Kidney epithelial cell (primary cell): ENCODE measurements at regions not wholly inside any gene's neighbourhood (a gene's known extent, or its start where the extent isn't known, plus 50 kb on each side); places are given as distances from the start of the nearest gene placed in this dataset.

Experiments used
- DNase-seq: peaks from one replicate; pipeline ENCODE4 v3.0.0-alpha.2; 2010; ENCODE audit warnings: low read depth
- H3K27me3 ChIP-seq: 2 replicates; pipeline ENCODE4 v1.6.0; 2011; ENCODE audit warnings: low read length; ENCODE audit not compliant: control insufficient read depth, insufficient read depth
- H3K36me3 ChIP-seq: 2 replicates; pipeline ENCODE4 v1.5.1; 2011; ENCODE audit warnings: low read length; ENCODE audit not compliant: control insufficient read depth, insufficient read depth
- H3K4me3 ChIP-seq: 2 replicates; pipeline ENCODE4 v1.5.1; 2011; ENCODE audit warnings: low read depth, mild to moderate bottlenecking, control low read depth, low read length
- CTCF ChIP-seq: IDR thresholded peaks from 2 replicates; pipeline ENCODE4 v1.5.1; 2011; ENCODE audit warnings: mild to moderate bottlenecking, moderate library complexity, low read length, control low read depth, inconsistent platforms; ENCODE audit not compliant: insufficient read depth, poor library complexity, severe bottlenecking

- Histone ChIP-seq H3K4me3 (no peak overlapping the region), H3K36me3 (no peaks in the 10 kb centered on the region), H3K27me3 (no peaks in the 10 kb centered on the region)
- DNase-seq = no peak
- TF ChIP-seq CTCF = no peak
These were observed 1449.0 kb downstream of the PLA2G4A start for GRCh38 chr1:188277771-188278170.

GRCh38 chr1:188281921-188282320 is 1453.2 kb downstream of the PLA2G4A start:
- no peak overlapping the region for H3K4me3 ChIP-seq
- no peak for DNase-seq
- no peak for TF ChIP-seq CTCF
- H3K36me3 ChIP-seq = no peaks in the 10 kb centered on the region
- H3K27me3 ChIP-seq = no peaks in the 10 kb centered on the region

- peak; percentile 51 for DNase-seq
- Histone ChIP-seq H3K36me3 (no peaks in the 10 kb centered on the region), H3K4me3 (no peak overlapping the region), H3K27me3 (no peaks in the 10 kb centered on the region)
- peak; percentile 36 for TF ChIP-seq CTCF
These were observed 1466.4 kb downstream of the PLA2G4A start for GRCh38 chr1:188295157-188295556.

GRCh38 chr1:188302746-188303145 is 1474.0 kb downstream of the PLA2G4A start:
- DNase-seq = no peak
- Histone ChIP-seq H3K4me3 (no peak overlapping the region), H3K27me3 (no peaks in the 10 kb centered on the region), H3K36me3 (no peaks in the 10 kb centered on the region)
- TF ChIP-seq CTCF = no peak

- DNase-seq = no peak
- H3K36me3 ChIP-seq = no peaks in the 10 kb centered on the region
- TF ChIP-seq CTCF = no peak
- H3K27me3 ChIP-seq = no peaks in the 10 kb centered on the region
- no peak overlapping the region for H3K4me3 ChIP-seq
These were observed 1485.9 kb downstream of the PLA2G4A start for GRCh38 chr1:188314557-188315137.

- no peak for TF ChIP-seq CTCF
- no peak for DNase-seq
- Histone ChIP-seq H3K27me3 (no peaks in the 10 kb centered on the region), H3K4me3 (no peak overlapping the region), H3K36me3 (no peaks in the 10 kb centered on the region)
These were observed 1489.1 kb downstream of the PLA2G4A start for GRCh38 chr1:188317894-188318293.
